ENCODE measurements at regions not wholly inside any gene's neighbourhood (a gene's known extent, or its start where the extent isn't known, plus 50 kb on each side); places are given as distances from the start of the nearest gene placed in this dataset.

- no peak for DNase-seq (ENCODE audit: low spot score)
These were observed 418.4 kb upstream of the JAG1 start for GRCh38 chr20:11092151-11092550.

GRCh38 chr20:11094196-11094595 is 420.4 kb upstream of the JAG1 start:
- DNase-seq (ENCODE audit: low spot score), result no peak

GRCh38 chr20:11094711-11095110 is 420.9 kb upstream of the JAG1 start:
- DNase-seq (ENCODE audit: low spot score), result no peak

GRCh38 chr20:11098888-11099287 is 425.1 kb upstream of the JAG1 start:
- no peak for DNase-seq (ENCODE audit: low spot score)

GRCh38 chr20:11101243-11101642 is 427.4 kb upstream of the JAG1 start:
- DNase-seq (ENCODE audit: low spot score), result no peak

GRCh38 chr20:11101696-11102095 is 427.9 kb upstream of the JAG1 start:
- DNase-seq (ENCODE audit: low spot score), result no peak

GRCh38 chr20:11103866-11104265 is 430.1 kb upstream of the JAG1 start:
- no peak for DNase-seq (ENCODE audit: low spot score)

GRCh38 chr20:11108102-11108810 is 434.5 kb upstream of the JAG1 start:
- no peak for DNase-seq (ENCODE audit: low spot score)

GRCh38 chr20:11110535-11110934 is 436.7 kb upstream of the JAG1 start:
- DNase-seq (ENCODE audit: low spot score), result no peak

- DNase-seq (ENCODE audit: low spot score), result no peak
These were observed 437.4 kb upstream of the JAG1 start for GRCh38 chr20:11111191-11111590.

GRCh38 chr20:11112832-11113231 is 439.0 kb upstream of the JAG1 start:
- DNase-seq (ENCODE audit: low spot score), result no peak

- no peak for DNase-seq (ENCODE audit: low spot score)
These were observed 440.6 kb upstream of the JAG1 start for GRCh38 chr20:11114382-11114781.

- no peak for DNase-seq (ENCODE audit: low spot score)
These were observed 444.2 kb upstream of the JAG1 start for GRCh38 chr20:11117808-11118528.

- no peak for DNase-seq (ENCODE audit: low spot score)
These were observed 445.1 kb upstream of the JAG1 start for GRCh38 chr20:11118802-11119380.

GRCh38 chr20:11119573-11119972 is 445.8 kb upstream of the JAG1 start:
- DNase-seq (ENCODE audit: low spot score), result no peak

GRCh38 chr20:11120431-11120830 is 446.6 kb upstream of the JAG1 start:
- no peak for DNase-seq (ENCODE audit: low spot score)

- no peak for DNase-seq (ENCODE audit: low spot score)
These were observed 451.2 kb upstream of the JAG1 start for GRCh38 chr20:11124849-11125505.

GRCh38 chr20:11128220-11128718 is 454.5 kb upstream of the JAG1 start:
- no peak for DNase-seq (ENCODE audit: low spot score)

- no peak for DNase-seq (ENCODE audit: low spot score)
These were observed 454.9 kb upstream of the JAG1 start for GRCh38 chr20:11128721-11129120.

- DNase-seq (ENCODE audit: low spot score), result no peak
These were observed 456.9 kb upstream of the JAG1 start for GRCh38 chr20:11130554-11131166.

GRCh38 chr20:11132819-11133415 is 459.1 kb upstream of the JAG1 start:
- no peak for DNase-seq (ENCODE audit: low spot score)

- DNase-seq (ENCODE audit: low spot score), result no peak
These were observed 462.9 kb upstream of the JAG1 start for GRCh38 chr20:11136691-11137090.

All from hepatic stellate cell (primary cell).